Lower leg skin (tissue), 4 donors: ENCODE measurements at regions not wholly inside any gene's neighbourhood (a gene's known extent, or its start where the extent isn't known, plus 50 kb on each side); places are given as distances from the start of the nearest gene placed in this dataset.

ENCODE experiments used
- DNase-seq, 2 donors: peaks; one replicate each; pipeline ENCODE4 v3.0.0-alpha.2; 2019; ENCODE audit warnings: low spot score in 2 of 2
- H3K4me3 ChIP-seq: fragments of 200-600 bp; sonication (generic); 2 replicates; pipeline ENCODE4 v1.5.1; 2017; ENCODE audit warnings: mild to moderate bottlenecking, low read depth; ENCODE audit not compliant: poor library complexity, severe bottlenecking
- POLR2A ChIP-seq, 2 donors: fragments of 450-650 bp; IDR thresholded peaks; one replicate each; pipeline ENCODE4 v1.6.1; 2016 to 2017; ENCODE audit warnings: antibody characterized with exemption in 2 of 2, mild to moderate bottlenecking in 1 of 2, moderate library complexity in 1 of 2
- WGBS, 2 donors: methylation state at CpG; one replicate each; pipeline ENCODE4 v1.1.5; 2018; 5-methylcytosine and 5-hydroxymethylcytosine counted together
- intact Hi-C: fragments of 100-400 bp; cut with DNase I; formaldehyde crosslinking; loops from one replicate; pipeline ENCODE4 v1.15.0; 2023; ENCODE audit warnings: low total_unique reads
- TF ChIP-seq, protein P1 (sequence below), 3 donors: fragments of 450-650 bp; IDR thresholded peaks; one replicate each; pipeline ENCODE4 v1.5.1; 2016; ENCODE audit warnings: antibody characterized with exemption in 3 of 3, mild to moderate bottlenecking in 3 of 3, moderate library complexity in 2 of 3

DNA sequence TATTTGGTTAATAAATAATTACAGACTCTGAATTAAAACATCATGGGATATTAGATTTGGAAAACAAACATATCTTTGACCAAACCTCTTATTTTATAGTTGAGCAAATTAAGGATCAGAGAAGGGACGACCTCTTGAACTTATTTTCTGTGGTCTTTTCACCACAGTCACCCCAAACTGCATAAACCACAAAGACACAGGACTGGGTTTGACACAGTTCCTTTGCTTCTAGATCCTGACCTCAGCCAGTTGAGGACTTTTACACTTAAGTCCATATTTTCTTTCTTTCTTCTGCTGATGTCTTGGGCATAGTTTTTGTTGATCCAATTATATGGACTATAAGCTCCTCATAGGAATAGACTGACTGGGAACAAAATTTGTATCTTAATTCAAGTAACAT lies 234.0 kb upstream of the SLC14A2 start:
- intact Hi-C loops, result loop anchor here (10.0 kb wide), 1 partner anchor 106 kb away; no protein-coding TSS in a partner anchor
- DNase-seq, result no peak
- 76 to 93% methylated on average over 1 of the region's 1 CpG for WGBS, 2 donors
- TF ChIP-seq, protein P1, sequence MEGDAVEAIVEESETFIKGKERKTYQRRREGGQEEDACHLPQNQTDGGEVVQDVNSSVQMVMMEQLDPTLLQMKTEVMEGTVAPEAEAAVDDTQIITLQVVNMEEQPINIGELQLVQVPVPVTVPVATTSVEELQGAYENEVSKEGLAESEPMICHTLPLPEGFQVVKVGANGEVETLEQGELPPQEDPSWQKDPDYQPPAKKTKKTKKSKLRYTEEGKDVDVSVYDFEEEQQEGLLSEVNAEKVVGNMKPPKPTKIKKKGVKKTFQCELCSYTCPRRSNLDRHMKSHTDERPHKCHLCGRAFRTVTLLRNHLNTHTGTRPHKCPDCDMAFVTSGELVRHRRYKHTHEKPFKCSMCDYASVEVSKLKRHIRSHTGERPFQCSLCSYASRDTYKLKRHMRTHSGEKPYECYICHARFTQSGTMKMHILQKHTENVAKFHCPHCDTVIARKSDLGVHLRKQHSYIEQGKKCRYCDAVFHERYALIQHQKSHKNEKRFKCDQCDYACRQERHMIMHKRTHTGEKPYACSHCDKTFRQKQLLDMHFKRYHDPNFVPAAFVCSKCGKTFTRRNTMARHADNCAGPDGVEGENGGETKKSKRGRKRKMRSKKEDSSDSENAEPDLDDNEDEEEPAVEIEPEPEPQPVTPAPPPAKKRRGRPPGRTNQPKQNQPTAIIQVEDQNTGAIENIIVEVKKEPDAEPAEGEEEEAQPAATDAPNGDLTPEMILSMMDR (IDR thresholded peaks at IDR 0.05), result no peak
- no peak for TF ChIP-seq POLR2A (IDR thresholded peaks at IDR 0.05)
- H3K4me3 ChIP-seq, result no peak overlapping the region

DNA sequence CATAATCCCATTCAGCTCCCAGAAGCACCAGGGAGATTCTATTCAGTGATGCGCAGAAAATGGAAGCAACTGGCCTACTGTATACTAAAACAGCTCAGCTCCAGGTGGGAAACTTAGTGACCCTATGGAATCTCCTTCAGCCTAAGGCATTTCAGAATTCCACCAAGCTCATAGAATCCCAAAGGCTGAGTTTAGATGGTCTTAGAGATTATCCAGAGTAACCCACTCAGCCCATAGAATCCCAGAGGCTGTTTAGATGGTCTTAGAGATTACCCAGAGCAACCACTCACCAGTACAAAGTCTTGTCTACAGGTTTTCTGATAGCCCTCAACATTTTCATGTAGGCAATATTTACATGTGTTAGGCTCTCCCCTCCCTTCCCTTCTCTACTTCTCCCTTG lies 232.0 kb upstream of the SLC14A2 start:
- no peak for DNase-seq
- no peak overlapping the region for H3K4me3 ChIP-seq
- no peak for TF ChIP-seq POLR2A (IDR thresholded peaks at IDR 0.05)
- TF ChIP-seq, protein P1 (IDR thresholded peaks at IDR 0.05), result no peak
- 100% methylated on average over 1 of the region's 1 CpG for WGBS, 2 donors
- intact Hi-C loops, result loop anchor here (10.0 kb wide), 1 partner anchor 108 kb away; no protein-coding TSS in a partner anchor

DNA sequence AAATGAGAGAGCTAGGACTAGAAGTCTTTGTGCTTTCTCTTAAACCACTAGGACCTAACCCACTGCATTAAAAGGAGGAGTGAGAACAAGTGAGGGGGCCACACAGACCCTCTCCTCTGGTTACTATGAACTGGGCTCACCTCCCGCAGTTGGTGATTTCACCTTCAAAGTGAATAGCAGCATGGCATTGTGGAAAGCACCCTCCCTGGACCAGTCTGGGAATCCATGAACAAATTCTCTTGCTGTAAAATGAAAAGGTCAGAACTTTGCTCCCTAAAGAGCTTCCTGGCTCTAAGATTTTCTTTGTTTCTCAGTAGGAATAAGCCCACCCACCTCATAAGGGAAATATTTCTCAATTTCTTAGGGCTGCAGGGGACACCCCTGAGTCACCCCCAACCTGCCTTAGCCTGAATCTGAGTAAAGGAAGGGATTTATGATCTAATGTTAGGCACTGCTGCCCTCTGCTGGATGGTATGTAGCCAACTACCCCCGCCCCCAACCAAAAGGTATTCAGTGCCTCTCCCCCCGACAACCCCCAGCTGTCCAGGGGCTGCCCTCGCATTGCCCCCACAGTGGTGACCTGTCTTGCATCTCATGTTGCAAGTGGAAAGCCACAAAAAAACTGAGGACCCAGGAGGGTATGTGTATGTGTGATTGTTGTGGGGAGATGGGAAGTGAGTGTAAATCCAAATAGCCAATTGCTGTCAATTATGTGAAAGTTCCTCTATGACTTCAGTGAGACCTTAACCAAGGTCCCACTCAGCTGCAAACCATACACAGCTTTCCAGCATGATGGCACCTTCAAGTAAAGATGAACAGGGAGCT lies 230.9 kb upstream of the SLC14A2 start:
- peak in 1 of 2 donors; percentile 31 for DNase-seq
- 29 to 35% methylated on average over 4 of the region's 4 CpGs for WGBS, 2 donors
- intact Hi-C loops, result loop anchor here (10.0 kb wide), 1 partner anchor 110 kb away; no protein-coding TSS in a partner anchor
- TF ChIP-seq, protein P1 (IDR thresholded peaks at IDR 0.05), result peak in 1 of 3 donors; percentile 22
- no peak for TF ChIP-seq POLR2A (IDR thresholded peaks at IDR 0.05)
- H3K4me3 ChIP-seq, result no peak overlapping the region

DNA sequence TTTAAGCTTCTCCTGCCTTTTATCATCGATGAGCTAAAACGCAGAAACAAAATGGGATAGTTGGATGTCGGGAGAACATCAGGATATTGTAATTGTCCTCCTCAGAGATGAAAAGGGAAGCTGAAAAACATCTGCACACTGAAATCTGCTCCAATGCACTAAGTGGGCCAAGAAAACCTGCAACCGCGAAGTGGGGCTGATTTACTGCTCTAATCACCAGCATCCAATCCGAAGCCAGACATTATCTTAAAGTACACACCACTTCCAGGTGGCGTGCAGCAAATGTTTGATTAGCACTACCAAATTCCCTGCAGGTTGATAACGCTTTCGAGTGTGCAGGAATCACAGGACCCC lies 230.3 kb upstream of the SLC14A2 start:
- WGBS, 2 donors, result 72 to 75% methylated on average over 9 of the region's 9 CpGs

DNA sequence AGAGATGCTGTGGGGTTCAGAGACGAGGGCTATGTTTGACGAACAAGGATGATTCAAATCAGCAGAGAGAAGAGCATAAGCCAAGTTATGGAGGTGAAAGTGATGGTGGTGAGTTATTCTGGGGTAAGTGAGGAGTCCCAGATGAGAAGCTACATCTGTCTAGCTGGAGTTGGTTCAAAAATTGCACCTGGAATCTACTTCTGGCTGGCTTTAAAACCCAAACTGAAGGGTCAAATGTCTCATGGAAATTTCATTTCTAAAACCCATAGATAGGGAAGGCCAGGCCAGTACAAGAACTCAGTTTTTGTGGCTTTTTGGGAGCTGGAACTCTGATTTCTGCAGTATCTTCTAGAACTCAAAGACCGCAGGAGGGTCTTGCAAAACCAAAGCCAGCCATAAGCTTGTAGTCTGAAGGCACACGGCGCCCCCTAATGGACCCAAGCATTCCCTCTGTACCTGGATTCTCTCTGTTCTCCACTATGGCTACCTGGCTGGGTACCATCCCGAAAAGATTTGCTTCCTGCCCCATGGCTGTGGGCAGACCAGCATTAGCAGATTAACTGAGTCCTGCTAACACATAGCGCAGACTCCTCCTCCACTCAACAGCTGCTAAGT lies 229.1 kb upstream of the SLC14A2 start:
- H3K4me3 ChIP-seq, result no peak overlapping the region
- no peak for TF ChIP-seq POLR2A (IDR thresholded peaks at IDR 0.05)
- TF ChIP-seq, protein P1 (IDR thresholded peaks at IDR 0.05), result no peak
- no peak for DNase-seq
- 81 to 83% methylated on average over 7 of the region's 7 CpGs for WGBS, 2 donors
- intact Hi-C loops, result loop anchor here (10.0 kb wide), 1 partner anchor 111 kb away; no protein-coding TSS in a partner anchor

More for the DNA sequence above, 230.3 kb upstream of the SLC14A2 start:
- intact Hi-C loops, result loop anchor here (10.0 kb wide), 1 partner anchor 110 kb away; no protein-coding TSS in a partner anchor
- TF ChIP-seq, protein P1 (IDR thresholded peaks at IDR 0.05), result no peak
- no peak for TF ChIP-seq POLR2A (IDR thresholded peaks at IDR 0.05)
- DNase-seq, result no peak
- no peak overlapping the region for H3K4me3 ChIP-seq
